ENCODE measurements at regions not wholly inside any gene's neighbourhood (a gene's known extent, or its start where the extent isn't known, plus 50 kb on each side); places are given as distances from the start of the nearest gene placed in this dataset.

DNA sequence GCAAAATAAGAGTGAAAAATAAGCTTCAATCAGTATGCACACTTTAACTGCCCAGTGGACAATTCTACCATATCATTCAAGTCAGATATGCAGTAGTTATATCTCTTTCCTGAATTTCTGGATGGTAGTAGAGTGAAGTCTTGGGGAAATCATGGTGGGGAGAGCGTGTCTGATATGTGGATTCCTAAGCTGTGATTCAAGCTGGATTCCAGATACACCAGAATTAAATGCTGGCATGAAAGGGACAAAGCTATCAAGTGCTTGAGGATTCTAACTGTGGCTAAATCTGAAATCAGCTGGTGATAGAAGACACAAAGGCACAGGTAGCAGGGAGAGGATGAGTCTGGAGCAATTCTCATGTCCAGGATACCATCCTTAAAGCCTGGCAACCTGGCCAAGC, 323.5 kb downstream of the DUSP10 start:
- DNase-seq (ENCODE audit: low read depth, low spot score), result no peak

DNA sequence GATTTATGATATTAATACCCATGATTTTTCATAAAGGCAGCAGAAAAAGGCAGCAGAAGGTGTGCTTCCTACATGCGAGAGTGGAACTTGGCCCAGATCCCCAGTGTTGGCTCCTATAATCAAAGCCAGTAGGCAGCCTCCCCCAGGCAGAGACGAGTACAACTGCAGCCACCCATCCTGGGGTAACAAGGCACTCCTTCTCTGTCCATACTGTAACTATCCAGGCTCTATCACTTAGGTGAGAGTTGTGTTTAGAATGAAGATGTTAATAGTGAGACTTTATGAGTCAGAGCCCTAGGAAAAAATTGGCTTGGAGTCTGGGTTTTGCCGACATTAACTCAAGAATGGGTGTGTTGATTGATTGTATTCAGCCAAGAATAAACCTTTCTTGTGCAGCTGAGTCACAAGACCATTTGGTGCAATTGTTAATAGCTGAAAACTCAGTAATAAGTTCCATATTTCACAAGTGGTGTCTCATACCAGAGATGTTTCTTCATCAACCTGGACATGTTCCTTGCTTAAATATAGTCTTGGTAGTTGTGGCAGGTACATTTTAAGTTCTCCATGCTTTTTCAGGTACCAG, 322.3 kb downstream of the DUSP10 start:
- peak; percentile 30 for DNase-seq (ENCODE audit: low read depth, low spot score)

DNA sequence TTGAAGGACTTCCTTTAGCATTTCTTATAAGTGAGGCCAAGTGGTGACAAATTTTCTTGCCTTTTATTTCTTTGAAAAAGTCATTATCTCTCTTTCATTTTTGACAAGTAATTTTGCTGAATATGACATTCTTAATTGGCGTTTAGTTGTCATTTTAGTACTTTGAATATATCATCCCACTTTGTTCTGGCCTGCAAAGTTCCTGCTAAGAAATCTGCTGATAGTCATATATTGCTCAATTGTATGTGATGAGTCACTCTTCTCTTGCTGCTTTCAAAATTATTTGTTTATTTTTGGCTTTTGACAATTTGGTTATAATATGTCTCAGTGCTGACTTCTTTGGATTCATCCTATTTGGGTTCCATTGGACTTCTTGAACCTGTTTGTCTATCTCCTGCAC, 312.6 kb downstream of the DUSP10 start:
- no peak for DNase-seq (ENCODE audit: low read depth, low spot score)

DNA sequence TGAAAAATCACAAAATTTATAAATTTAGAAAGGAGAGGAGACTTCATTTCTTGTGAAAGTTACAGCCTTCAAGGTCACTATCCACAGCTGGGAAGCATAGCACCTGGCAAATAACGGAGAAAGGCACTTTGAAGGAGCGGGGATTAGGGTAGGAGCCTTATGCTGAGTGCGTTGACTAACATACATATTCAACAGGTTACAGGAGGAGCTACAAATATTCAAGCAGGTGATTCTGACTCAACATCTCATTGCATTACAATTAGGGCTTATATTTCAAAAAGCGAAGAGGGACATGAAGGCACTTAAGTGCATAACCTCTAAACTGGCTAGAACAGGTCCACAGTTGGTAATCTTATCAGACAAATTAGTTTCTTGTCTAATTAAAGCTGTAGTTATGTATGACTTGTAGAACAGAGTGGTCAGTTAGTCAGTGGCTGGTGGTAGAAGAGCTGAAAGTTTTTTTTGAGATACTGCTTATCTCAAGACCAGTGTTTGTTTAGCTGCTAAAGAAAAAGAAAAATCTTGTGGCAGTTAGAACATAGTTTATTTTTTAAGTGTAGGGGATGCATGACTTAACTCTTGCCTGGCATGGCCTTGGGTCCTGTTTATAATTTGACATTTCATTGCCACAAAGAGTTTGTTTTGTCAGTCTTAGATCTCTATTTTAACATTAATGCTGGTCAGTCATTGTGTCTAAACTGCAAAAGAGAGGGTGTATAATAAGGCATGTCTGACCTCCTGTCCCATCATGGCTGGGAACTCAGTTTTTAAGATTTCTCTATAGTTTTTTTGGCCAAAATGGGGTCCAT, 311.5 kb downstream of the DUSP10 start:
- no peak for DNase-seq (ENCODE audit: low read depth, low spot score)

DNA sequence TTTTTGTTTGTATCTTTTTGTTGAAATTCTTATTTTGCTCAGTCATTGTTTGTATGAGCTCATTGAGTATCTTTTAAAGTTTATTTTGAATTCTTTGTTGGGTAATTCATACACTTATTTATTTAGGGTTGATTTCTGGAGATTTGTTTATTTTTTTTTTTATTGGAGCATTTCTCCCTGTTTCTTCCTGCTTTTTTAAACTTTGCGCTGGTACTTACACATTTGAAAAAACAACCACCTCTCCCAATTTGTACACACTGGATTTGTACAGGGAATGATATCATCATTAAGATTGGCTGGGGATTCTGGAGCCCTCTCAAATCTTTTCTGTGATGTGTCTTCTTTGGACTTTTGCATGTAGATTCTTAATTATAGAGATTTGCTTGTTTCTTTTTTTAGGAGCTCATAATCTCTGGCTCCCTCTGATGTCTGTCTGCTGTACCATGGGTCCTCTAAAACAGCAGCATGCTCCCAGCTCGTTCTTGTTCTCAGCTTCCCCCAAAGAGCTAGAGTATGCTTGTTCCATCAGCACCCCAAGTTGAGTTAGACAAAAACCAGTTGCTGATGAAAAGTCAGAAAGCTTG, 310.7 kb downstream of the DUSP10 start:
- no peak for DNase-seq (ENCODE audit: low read depth, low spot score)

DNA sequence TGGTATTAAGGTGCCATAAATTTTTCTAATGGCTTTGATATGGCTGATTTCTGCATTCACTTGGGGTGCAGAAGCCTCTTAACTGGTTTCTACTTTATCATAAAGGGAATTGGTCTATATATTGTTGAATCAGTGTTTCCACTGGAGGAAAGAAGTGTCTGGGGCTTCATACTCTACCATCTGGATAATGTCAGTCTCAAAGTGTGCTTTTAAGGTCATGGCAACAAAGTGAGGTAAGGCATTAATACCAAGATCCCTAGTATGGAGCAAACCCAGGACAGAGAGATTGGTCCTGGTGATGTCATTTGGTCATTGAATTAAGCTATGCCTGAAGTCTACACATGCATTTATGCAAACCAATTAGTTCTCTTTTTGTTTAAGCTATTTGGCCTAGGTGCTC, 309.9 kb downstream of the DUSP10 start:
- DNase-seq (ENCODE audit: low read depth, low spot score), result no peak

DNA sequence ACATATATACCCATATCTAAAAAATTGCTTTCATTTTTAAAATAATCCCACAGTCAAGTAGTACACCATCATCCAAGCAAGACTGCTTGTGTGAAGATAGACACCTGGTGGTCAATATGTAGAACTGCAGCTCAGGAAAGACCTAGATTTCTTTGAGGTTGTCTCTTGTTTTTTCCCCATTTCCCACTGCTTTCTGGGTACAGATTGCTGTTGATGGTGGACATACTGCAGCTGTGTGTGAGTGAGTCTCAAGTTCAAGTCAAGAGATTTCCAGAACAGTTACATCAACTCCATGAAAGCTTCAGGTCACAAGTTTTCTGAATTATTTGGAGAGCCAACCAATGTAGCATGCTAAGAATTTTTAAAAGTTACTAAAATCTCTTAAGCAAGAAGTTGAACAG, 306.4 kb downstream of the DUSP10 start:
- no peak for DNase-seq (ENCODE audit: low read depth, low spot score)

DNA sequence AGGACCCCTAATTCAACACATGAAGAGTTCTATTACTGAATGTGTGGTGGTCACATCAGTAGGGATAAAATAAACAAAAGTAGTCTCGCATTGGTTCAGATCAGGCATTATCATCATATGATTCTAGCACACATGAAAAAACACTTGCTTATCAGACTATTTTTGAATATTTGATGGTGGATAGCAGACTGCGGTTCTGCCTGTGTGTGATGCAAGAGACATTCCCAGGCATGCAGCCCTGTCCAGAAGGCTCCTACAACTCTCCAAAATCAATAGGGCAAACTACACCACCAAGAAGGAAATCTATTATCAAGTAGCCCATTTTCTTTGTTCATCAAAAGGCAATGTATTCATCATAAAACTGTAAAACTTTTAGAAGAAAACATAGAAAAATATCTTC, 304.7 kb downstream of the DUSP10 start:
- no peak for DNase-seq (ENCODE audit: low read depth, low spot score)

DNA sequence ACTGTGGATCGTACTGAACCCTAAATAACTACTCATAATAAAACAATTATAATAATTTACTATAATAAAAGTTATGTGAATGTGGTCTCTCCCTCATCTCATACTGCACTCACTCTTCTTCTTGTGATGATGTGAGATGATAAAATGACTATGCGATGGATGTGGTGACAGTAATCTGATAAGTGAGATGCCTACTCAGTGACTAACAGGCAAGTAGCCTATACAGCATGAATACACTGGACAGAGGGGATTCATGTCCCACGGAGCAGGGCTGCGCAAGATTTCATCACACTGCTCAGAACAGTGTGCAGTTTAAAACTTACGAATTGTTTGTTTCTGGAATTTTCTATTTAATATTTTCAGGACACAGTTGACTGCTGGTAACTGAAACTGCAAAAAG, 304.0 kb downstream of the DUSP10 start:
- DNase-seq (ENCODE audit: low read depth, low spot score), result no peak

DNA sequence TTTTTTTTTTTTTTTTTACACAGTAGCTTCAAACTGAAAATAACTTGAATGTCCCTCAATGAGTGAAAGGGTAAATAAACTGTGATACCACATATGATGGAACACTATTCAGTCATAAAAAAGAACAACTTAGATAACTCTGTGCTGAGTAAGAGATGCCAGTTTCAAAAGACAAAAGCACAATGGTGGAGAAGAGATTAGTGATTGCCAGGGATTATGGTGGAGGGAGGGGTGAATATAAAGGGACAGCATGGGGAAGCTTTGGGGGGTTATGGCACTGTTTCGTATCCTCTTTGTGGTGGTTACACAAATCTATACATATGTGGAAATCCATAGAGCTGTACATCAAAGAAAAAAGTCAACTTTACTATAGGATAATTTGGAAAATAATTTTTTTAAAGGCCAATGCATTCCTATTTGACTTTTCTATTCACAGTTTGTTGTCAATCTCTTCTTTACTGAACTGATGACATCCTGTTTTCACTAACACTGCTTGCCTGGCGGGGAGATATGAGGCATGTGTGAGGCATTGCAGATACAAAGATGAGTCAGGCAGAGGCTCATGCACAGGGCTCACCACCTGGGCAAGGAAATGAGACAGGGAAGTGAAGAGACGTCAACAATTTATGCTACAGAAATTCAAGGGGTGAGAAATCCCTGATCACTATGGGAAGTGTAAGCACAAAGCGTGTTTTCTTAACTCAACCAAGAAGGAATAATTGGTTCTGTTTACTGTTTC, 302.7 kb downstream of the DUSP10 start:
- DNase-seq (ENCODE audit: low read depth, low spot score), result peak; percentile 83

DNA sequence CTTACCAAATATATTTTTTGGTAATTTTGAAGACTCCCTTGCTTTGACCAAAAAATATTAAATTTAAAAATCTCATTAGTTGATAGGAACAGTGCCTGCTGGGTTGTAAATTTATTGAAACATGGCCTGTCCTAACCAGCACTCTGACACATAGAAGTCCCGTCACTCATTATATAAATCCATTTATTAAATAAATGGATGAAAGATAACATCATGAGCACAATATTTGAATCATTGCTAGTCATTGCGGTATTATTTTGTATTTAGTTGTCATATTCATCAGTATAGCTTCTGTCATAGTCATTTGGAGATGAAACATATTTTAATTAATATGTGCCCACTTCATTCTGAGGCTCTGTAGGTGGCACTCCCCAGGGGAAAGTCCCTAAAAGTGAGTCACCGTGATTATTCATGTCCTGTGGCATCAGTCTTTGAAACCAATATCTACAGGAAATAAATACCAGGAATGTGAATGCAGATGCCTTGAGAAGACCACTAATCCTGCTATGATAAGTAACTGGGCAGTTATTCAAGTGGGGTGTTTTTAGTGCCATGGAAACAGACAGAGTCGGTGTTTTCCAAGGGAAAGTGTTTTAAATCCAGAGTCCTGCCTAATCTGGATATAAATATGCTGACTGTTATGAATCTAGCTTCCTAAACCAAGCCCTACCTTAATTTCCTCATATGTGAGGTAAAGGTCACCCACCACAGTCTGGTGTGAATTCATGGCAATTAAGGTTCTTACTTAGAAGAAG, 302.0 kb downstream of the DUSP10 start:
- DNase-seq (ENCODE audit: low read depth, low spot score), result peak; percentile 92

DNA sequence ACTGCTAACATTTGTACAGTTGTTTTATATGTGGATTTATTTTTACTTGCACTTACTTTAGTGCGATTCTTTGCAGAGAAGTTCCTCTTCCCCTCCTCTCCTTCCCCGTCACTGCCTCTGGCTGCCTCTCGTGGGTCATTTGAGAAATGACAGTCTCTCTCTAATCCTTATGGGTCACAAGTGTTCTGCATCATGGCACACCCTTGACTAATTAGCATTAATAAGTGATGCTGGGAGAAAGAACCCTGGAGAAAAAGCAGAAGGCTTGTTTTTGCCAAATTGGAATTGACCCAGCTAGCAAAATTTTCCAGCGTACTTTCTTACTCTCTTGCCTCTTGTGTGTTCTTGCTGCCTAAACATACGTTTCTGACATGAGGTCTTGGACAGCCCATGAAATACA, 301.2 kb downstream of the DUSP10 start:
- DNase-seq (ENCODE audit: low read depth, low spot score), result no peak

DNA sequence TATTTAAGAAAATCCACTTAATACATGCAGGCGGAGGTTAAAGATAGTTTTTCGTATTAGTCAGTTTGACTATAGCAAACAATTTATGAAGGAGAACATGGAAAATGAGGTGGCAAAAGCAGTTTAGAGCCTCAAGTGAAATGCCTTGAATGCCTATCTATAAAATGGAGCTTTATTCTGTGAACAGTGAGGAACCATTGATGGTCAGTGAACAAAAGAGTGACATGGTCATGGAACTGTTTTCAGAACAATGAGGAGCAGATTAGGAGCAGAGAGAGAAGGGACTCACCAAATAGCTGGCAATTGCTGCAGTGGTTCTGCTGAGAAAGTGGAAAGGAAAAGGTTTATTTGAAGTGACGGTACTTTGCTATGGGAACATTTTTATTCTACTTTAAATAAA, 299.8 kb downstream of the DUSP10 start:
- no peak for DNase-seq (ENCODE audit: low read depth, low spot score)

DNA sequence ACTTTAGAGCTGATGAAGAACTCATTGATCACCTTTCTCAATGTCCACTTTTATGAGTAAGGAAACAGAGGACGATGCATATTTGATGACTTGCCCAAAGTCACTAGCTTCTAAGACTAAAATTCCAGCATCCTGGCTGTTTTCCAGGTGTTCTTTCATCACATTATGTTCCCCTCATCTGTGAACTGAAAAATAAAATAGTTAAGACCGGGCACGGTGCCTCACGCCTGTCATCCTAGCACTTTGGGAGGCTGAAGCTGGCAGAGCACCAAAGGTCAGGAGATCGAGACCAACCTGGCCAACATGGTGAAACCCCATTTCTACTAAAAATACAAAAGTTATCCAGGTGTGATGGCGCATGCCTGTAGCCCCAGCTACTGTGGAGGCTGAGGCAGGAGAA, 297.5 kb downstream of the DUSP10 start:
- DNase-seq (ENCODE audit: low read depth, low spot score), result no peak

DNA sequence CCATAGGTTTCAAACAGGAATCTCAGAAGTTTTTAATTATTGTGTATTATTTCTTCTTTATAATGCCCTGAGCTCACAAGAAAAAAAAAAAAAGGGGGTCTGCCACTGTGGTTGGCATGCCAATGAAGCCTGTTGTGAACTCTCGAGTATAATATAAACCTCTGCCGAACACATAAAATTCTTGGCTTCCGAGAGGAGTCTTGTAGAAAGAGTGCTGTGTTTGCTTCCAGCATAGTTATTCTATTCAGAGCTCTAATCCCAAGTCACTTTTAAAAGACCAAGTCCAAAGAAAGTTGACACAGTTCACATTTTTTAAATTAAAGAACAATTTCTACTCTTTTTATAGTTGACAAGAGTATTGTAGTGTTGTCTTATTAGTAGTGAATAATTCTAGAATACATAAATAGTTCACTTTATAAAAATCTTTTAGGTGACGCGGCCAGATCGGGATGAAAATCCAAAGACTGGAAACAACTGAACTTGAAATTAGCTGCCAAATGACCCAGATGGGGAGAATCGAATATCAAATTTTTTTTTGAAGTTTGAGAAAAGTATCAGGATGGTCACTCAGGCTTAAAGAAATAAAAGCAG, 293.2 kb downstream of the DUSP10 start:
- no peak for DNase-seq (ENCODE audit: low read depth, low spot score)

DNA sequence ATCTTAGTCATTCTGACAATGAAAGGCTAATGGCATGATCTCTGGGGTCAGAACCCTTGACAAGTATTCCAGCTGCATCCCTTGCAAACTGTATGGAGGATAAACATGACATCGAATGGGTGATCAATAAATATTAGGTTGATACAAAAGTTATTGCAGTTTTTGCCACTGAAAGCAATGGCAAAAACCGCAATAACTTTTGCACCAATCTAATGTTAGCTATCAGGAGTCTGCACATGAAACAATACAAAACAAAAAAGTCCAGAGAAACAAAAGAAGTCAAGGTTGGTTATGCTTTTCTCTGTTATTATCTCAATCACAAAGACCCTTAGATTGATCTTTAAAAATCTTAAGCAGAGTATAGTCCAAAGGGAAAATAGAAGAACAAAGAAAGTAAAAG, 292.7 kb downstream of the DUSP10 start:
- no peak for DNase-seq (ENCODE audit: low read depth, low spot score)

DNA sequence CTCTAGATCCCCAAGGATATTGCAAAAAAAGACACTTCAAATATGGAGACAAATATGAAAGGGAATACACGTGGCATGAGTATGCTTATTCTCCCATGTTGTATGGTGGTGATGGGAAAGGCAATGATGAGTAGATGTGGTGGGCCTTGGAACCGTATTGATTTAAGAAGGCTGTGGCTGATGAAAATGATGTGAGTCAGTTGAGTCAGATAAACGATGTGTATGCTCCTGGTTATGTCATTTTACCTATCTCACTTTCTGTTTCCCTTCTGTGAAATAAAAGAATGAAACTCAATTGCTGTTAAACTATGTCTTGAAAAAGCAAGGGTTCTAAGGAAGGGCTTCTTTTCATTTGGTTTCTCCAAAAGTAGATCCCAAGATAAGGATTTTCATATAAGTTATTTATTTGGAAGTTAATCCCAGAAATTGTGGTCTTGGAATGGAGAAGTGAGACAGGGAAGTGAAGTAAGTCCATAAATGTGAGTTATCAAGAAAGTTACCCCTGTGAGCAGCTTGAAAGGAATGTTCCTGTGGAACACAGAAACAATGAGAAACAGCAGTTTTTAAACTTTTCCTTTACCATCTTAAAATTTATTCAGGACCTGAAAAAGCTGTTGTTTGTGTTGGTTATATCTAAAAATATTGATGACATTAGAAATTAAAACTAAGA, 292.0 kb downstream of the DUSP10 start:
- DNase-seq (ENCODE audit: low read depth, low spot score), result no peak

DNA sequence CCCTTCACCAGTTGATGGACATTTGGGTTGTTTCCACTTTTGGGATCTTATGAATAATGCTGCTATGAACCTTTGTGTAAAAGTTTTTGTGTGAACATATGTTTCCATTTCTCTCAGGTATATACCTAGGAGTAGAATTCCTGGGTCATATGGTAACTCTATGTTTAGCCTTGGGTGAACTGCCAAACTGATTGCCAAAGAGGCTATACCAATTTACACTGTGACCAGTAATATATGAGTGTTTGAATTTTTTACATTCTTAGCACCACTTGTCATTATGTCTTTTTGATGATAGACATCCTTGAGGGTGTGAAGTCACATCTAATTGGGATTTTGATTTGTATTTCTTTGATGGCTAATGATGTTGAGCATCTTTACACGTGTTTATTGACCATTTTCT, 290.1 kb downstream of the DUSP10 start:
- DNase-seq (ENCODE audit: low read depth, low spot score), result no peak

DNA sequence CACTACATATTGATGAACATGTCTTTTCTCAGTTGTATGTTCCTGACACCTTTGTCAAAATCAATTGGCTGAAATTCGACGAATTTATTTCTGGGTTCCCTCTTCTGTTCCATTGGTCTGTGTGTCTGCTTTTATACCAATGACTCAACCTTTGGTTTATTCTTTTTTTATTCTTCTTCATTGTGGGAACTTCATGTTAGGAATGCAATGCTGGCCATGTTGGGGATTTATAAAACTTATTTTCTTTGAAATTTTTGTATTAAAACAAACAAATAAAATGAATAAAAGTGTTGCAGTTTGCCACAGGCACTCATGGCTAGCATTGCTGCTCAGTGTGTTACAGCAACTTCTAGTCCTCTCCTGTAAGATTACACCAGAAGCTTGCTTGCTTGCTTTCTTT, 287.8 kb downstream of the DUSP10 start:
- no peak for DNase-seq (ENCODE audit: low read depth, low spot score)

DNA sequence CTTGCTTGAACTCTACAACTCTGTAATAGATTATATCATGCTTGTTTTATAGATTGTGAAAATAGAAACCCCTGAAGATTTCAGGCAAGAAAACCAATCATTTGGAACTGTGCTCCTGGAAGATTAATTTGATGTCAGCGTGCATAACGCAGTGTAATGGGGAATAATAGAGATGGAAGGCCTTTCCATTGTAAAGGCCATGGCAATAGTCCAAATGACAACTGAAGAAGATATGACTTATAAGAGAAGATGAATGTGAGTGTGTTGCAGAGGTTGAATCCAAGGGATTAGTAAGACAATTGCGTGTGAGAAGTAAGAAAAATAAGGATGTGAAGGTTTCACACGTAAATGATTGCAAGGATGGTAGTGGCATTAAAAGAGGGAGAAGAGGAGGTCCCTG, 285.0 kb downstream of the DUSP10 start:
- DNase-seq (ENCODE audit: low read depth, low spot score), result no peak
